HG02852 (cell line): ENCODE measurements at regions not wholly inside any gene's neighbourhood (a gene's known extent, or its start where the extent isn't known, plus 50 kb on each side); places are given as distances from the start of the nearest gene placed in this dataset.
"Not testable (repeated sequence)": the region's sequence is repeated elsewhere in the genome, so short reads cannot be mapped to it uniquely, and the experiment has no call there.

Experiments
- ATAC-seq: cut with Tn5 transposase; IDR thresholded peaks from one replicate; pipeline ENCODE4 v1.9.1; 2021; ENCODE audit warnings: mild to moderate bottlenecking, moderate library complexity; ENCODE audit not compliant: unreplicated experiment

GRCh38 chr1:144516172-144516571 is 54.7 kb upstream of the NBPF15 start:
- ATAC-seq: not testable (repeated sequence)

- not testable (repeated sequence) for ATAC-seq
Observed at GRCh38 chr1:144516906-144517305, 55.4 kb upstream of the NBPF15 start.

- not testable (repeated sequence) for ATAC-seq
Observed at GRCh38 chr1:144518439-144518838, 57.0 kb upstream of the NBPF15 start.

GRCh38 chr1:144519528-144520189 is 58.2 kb upstream of the NBPF15 start:
- ATAC-seq: not testable (repeated sequence)

GRCh38 chr1:144523661-144524407 is 62.4 kb upstream of the NBPF15 start:
- ATAC-seq: peak; percentile 48

GRCh38 chr1:144532156-144532607 is 60.5 kb upstream of the PPIAL4F start:
- ATAC-seq: not testable (repeated sequence)

- not testable (repeated sequence) for ATAC-seq
Observed at GRCh38 chr1:144533480-144533879, 59.2 kb upstream of the PPIAL4F start.

- not testable (repeated sequence) for ATAC-seq
Observed at GRCh38 chr1:144534286-144534685, 58.4 kb upstream of the PPIAL4F start.

GRCh38 chr1:144536677-144537076 is 56.0 kb upstream of the PPIAL4F start:
- not testable (repeated sequence) for ATAC-seq

GRCh38 chr1:144537234-144537633 is 55.5 kb upstream of the PPIAL4F start:
- not testable (repeated sequence) for ATAC-seq

- not testable (repeated sequence) for ATAC-seq
Observed at GRCh38 chr1:144538736-144539135, 54.0 kb upstream of the PPIAL4F start.

- not testable (repeated sequence) for ATAC-seq
Observed at GRCh38 chr1:144539191-144539960, 53.3 kb upstream of the PPIAL4F start.
